IMR-90 (cell line): ENCODE measurements at regions not wholly inside any gene's neighbourhood (a gene's known extent, or its start where the extent isn't known, plus 50 kb on each side); places are given as distances from the start of the nearest gene placed in this dataset.

Experiments
- ATAC-seq: fragments of 200-7000 bp; cut with Tn5 transposase; 2 replicates; pipeline ENCODE4 v1.9.1; 2020; ENCODE audit warnings: low read depth, mild to moderate bottlenecking, moderate library complexity
- BruUV-seq: library from RNA; stranded (reverse); fragments of 400-500 nt; replicated peaks from 2 replicates; lab custom pipeline; 2021; lab: Mats Ljungman, UMichigan
- CTCF ChIA-PET: fragments of 300-600 bp; formaldehyde crosslinking; extraction: SDS; loops from one replicate; lab custom pipeline; 2021; ENCODE audit warnings: antibody characterized with exemption; lab: Yijun Ruan, JAX
- POLR2A ChIA-PET: fragments of 300-600 bp; sonication (Branson Sonifier 250); formaldehyde crosslinking; loops from one replicate; lab custom pipeline; 2022; ENCODE audit warnings: antibody characterized with exemption; ENCODE audit not compliant: unreplicated experiment; lab: Charles Lee
- DNase-seq: peaks from one replicate; pipeline ENCODE4 v3.0.0; 2013
- H2AFZ ChIP-seq: replicated peaks from 2 replicates; pipeline ENCODE3; 2013; ENCODE audit warnings: low read length, mild to moderate bottlenecking; ENCODE audit not compliant: poor library complexity
- H2AK5ac ChIP-seq: 2 replicates; pipeline ENCODE4 v1.6.1; 2013; ENCODE audit warnings: low read depth, low read length, inconsistent platforms
- H2AK9ac ChIP-seq: replicated peaks from 2 replicates; pipeline ENCODE3; 2013; ENCODE audit warnings: mild to moderate bottlenecking, low read depth, low read length, moderate library complexity; ENCODE audit not compliant: poor library complexity
- H2BK120ac ChIP-seq: 2 replicates; pipeline ENCODE4 v1.6.1; 2013; ENCODE audit warnings: low read depth, low read length, inconsistent platforms
- H2BK15ac ChIP-seq: 3 replicates; pipeline ENCODE4 v1.6.1; 2013; ENCODE audit warnings: low read depth, low read length, inconsistent platforms
- H2BK20ac ChIP-seq: 2 replicates; pipeline ENCODE4 v1.6.1; 2013; ENCODE audit warnings: low read depth, mild to moderate bottlenecking, inconsistent platforms, low read length, moderate library complexity
- H2BK5ac ChIP-seq: 2 replicates; pipeline ENCODE4 v1.6.1; 2013; ENCODE audit warnings: mild to moderate bottlenecking, low read depth, low read length, inconsistent platforms; ENCODE audit not compliant: poor library complexity, severe bottlenecking
- H3K14ac ChIP-seq: replicated peaks from 2 replicates; pipeline ENCODE4 v1.6.1; 2013; ENCODE audit warnings: low read depth, low read length, inconsistent platforms
- H3K18ac ChIP-seq: 2 replicates; pipeline ENCODE4 v1.6.1; 2013; ENCODE audit warnings: low read depth, low read length, control low read depth
- H3K23ac ChIP-seq: 2 replicates; pipeline ENCODE4 v1.6.1; 2013; ENCODE audit warnings: low read depth, low read length, inconsistent platforms
- H3K27ac ChIP-seq: 2 replicates; pipeline ENCODE4 v1.5.1; 2013; ENCODE audit warnings: mild to moderate bottlenecking, control low read depth, low read length; ENCODE audit not compliant: insufficient read depth
- H3K27me3 ChIP-seq: 2 replicates; pipeline ENCODE4 v1.6.1; 2013; ENCODE audit warnings: low read length; ENCODE audit not compliant: control insufficient read depth, insufficient read depth
- H3K36me3 ChIP-seq: 2 replicates; pipeline ENCODE4 v1.6.1; 2013; ENCODE audit warnings: low read length, mixed read lengths; ENCODE audit not compliant: control insufficient read depth, insufficient read depth
- H3K4ac ChIP-seq: 2 replicates; pipeline ENCODE4 v1.6.1; 2013; ENCODE audit warnings: low read depth, low read length, inconsistent platforms
- H3K4me1 ChIP-seq: 2 replicates; pipeline ENCODE4 v1.6.1; 2013; ENCODE audit warnings: low read length, mixed read lengths; ENCODE audit not compliant: control insufficient read depth, insufficient read depth
- H3K4me2 ChIP-seq: 2 replicates; pipeline ENCODE4 v1.6.1; 2013; ENCODE audit warnings: low read depth, mild to moderate bottlenecking, control low read depth, low read length, moderate library complexity
- H3K4me3 ChIP-seq: 2 replicates; pipeline ENCODE4 v1.5.1; 2013; ENCODE audit warnings: low read depth, mild to moderate bottlenecking, control low read depth, low read length, moderate library complexity; ENCODE audit not compliant: insufficient read depth
- H3K56ac ChIP-seq: 2 replicates; pipeline ENCODE4 v1.6.1; 2013; ENCODE audit warnings: low read length, inconsistent platforms; ENCODE audit not compliant: insufficient read depth; ENCODE audit errors: extremely low read depth
- H3K79me1 ChIP-seq, 2 experiments: 2 replicates each; pipeline ENCODE4 v1.6.1; 2013; ENCODE audit warnings: low read length in 2 of 2, inconsistent platforms in 1 of 2, low read depth in 1 of 2
- H3K9ac ChIP-seq: 2 replicates; pipeline ENCODE4 v1.6.1; 2013; ENCODE audit warnings: low read depth, low read length, control low read depth
- H3K9me1 ChIP-seq: 2 replicates; pipeline ENCODE4 v1.6.1; 2013; ENCODE audit warnings: low read length, inconsistent platforms; ENCODE audit not compliant: insufficient read depth
- H3K9me3 ChIP-seq: 2 replicates; pipeline ENCODE4 v1.6.1; 2013; ENCODE audit warnings: low read length; ENCODE audit not compliant: control insufficient read depth, insufficient read depth
- H4K20me1 ChIP-seq: 2 replicates; pipeline ENCODE4 v1.6.1; 2013; ENCODE audit warnings: low read length, inconsistent platforms; ENCODE audit not compliant: insufficient read depth
- H4K5ac ChIP-seq: 2 replicates; pipeline ENCODE4 v1.6.1; 2013; ENCODE audit warnings: mild to moderate bottlenecking, low read depth, low read length, control low read depth
- H4K8ac ChIP-seq, 2 experiments: 2 replicates each; pipeline ENCODE4 v1.6.1; 2013; ENCODE audit warnings: low read depth in 2 of 2, low read length in 2 of 2, control low read depth in 1 of 2, inconsistent platforms in 1 of 2
- H4K91ac ChIP-seq: 2 replicates; pipeline ENCODE4 v1.6.1; 2013; ENCODE audit warnings: low read depth, low read length, inconsistent platforms; ENCODE audit not compliant: insufficient read depth
- CHD1 ChIP-seq: IDR thresholded peaks from 2 replicates; pipeline ENCODE4 v1.6.1; 2012; ENCODE audit warnings: low read depth, low read length, improper control_type of control experiment
- MAFK ChIP-seq: IDR thresholded peaks from 2 replicates; pipeline ENCODE4 v1.6.1; 2012; ENCODE audit warnings: low read depth, low read length, improper control_type of control experiment
- WGBS, 2 experiments: methylation state at CpG; one replicate each; pipeline versions ENCODE4 v1.1.5 to v1.1.7; 2013; ENCODE audit warnings: missing lambda C conversion rate in 2 of 2; ENCODE audit not compliant: insufficient read length in 1 of 2; ENCODE audit errors: extremely low coverage in 2 of 2; 5-methylcytosine and 5-hydroxymethylcytosine counted together
- dilution Hi-C: fragments of 300-500 bp; cut with HindIII; formaldehyde crosslinking; loops from one replicate; pipeline ENCODE4 v1.14.3; 2018; ENCODE audit warnings: low sequenced_read_pairs; ENCODE audit not compliant: unreplicated experiment
- in situ Hi-C: fragments of 300-500 bp; cut with MboI; formaldehyde crosslinking; loops from 3 replicates; pipeline ENCODE4 v1.14.3; 2019; ENCODE audit warnings: low sequenced_read_pairs, inconsistent platforms, mixed read lengths
- intact Hi-C: fragments of 100-400 bp; cut with micrococcal nuclease; formaldehyde crosslinking; loops from 2 replicates; pipeline ENCODE4 v1.10.0; 2022

GRCh38 chr9:22379272-22379671, 67.4 kb upstream of the DMRTA1 start:
- intact Hi-C loops (no loop called here), dilution Hi-C loops (no loop called here), in situ Hi-C loops (no loop called here)
- no peak overlapping the region for H3K4me2 ChIP-seq
- H3K27ac ChIP-seq: no peak overlapping the region
- TF ChIP-seq MAFK (no peak), CHD1 (no peak)
- no peak overlapping the region for H3K18ac ChIP-seq
- ChIA-PET POLR2A (no interaction called here), CTCF (no interaction called here)
- H4K8ac ChIP-seq: no peak overlapping the region
- H4K91ac ChIP-seq: no peak overlapping the region
- no peaks in the 10 kb centered on the region for H3K27me3 ChIP-seq
- ATAC-seq (no peak), DNase-seq (no peak)
- H3K4me3 ChIP-seq: no peak overlapping the region
- no peaks in the 10 kb centered on the region for H3K9me3 ChIP-seq
- no peak overlapping the region for H2BK120ac ChIP-seq
- H3K4me1 ChIP-seq: no peaks in the 10 kb centered on the region
- no TSS peak for BruUV-seq
- H2BK20ac ChIP-seq: no peak overlapping the region
- no peak overlapping the region for H3K23ac ChIP-seq
- no peaks in the 10 kb centered on the region for H4K20me1 ChIP-seq
- H3K79me1 ChIP-seq: no peaks in the 10 kb centered on the region
- no peaks in the 10 kb centered on the region for H3K36me3 ChIP-seq
- H4K5ac ChIP-seq: no peak overlapping the region
- no peak overlapping the region for H2BK5ac ChIP-seq
- H3K14ac ChIP-seq: no peak overlapping the region
- 53% methylated on average over 3 of the region's 5 CpGs; no CpG with 5 or more reads in 1 of the 2 experiments for WGBS, 2 experiments
- H3K9ac ChIP-seq: no peak overlapping the region
- H3K56ac ChIP-seq: no peak overlapping the region
- no peak overlapping the region for H2AFZ ChIP-seq
- no peak overlapping the region for H2AK5ac ChIP-seq
- no peak overlapping the region for H2BK15ac ChIP-seq
- H2AK9ac ChIP-seq: no peak overlapping the region
- no peak overlapping the region for H3K4ac ChIP-seq
- no peaks in the 10 kb centered on the region for H3K9me1 ChIP-seq
